OCI-LY3 (cell line): ENCODE measurements at regions not wholly inside any gene's neighbourhood (a gene's known extent, or its start where the extent isn't known, plus 50 kb on each side); places are given as distances from the start of the nearest gene placed in this dataset.

ENCODE experiments used
- CTCF ChIP-seq: fragments of 200-600, 300-600 bp; sonication (generic); IDR thresholded peaks from 2 replicates; pipeline ENCODE4 v1.5.1; 2014; ENCODE audit warnings: antibody characterized with exemption, low read length, low read depth
- EZH2phosphoT487 ChIP-seq: fragments of 200-600 bp; shearing (Covaris generic); IDR thresholded peaks from 2 replicates; pipeline ENCODE4 v1.6.1; 2018; ENCODE audit warnings: antibody characterized with exemption, mixed run types, low read depth

GRCh38 chr17:65389426-65389825, 172.0 kb downstream of the AXIN2 start:
- no peak for TF ChIP-seq CTCF
- no peak for TF ChIP-seq EZH2phosphoT487
